ENCODE measurements at regions not wholly inside any gene's neighbourhood (a gene's known extent, or its start where the extent isn't known, plus 50 kb on each side); places are given as distances from the start of the nearest gene placed in this dataset.
"Not testable (repeated sequence)": the region's sequence is repeated elsewhere in the genome, so short reads cannot be mapped to it uniquely, and the experiment has no call there.

- not testable (repeated sequence) for TF ChIP-seq CTCF (conservative IDR thresholded peaks at IDR 0.05; ENCODE audit: low read depth, low read length); POLR2A (IDR thresholded peaks at IDR 0.05; ENCODE audit: low read depth, low read length); RCOR1 (IDR thresholded peaks at IDR 0.05; ENCODE audit: insufficient replicate concordance, low read length); CEBPB (IDR thresholded peaks at IDR 0.05; ENCODE audit: low read depth, low read length); RAD21 (IDR thresholded peaks at IDR 0.05; ENCODE audit: low read length); RFX5 (IDR thresholded peaks at IDR 0.05; ENCODE audit: low read depth, low read length); BHLHE40 (IDR thresholded peaks at IDR 0.05; ENCODE audit: low read depth, low read length)
These were observed 52.5 kb upstream of the CCDC71L start for GRCh38 chr7:106713452-106713851.
